DOHH2 (cell line): ENCODE measurements at regions not wholly inside any gene's neighbourhood (a gene's known extent, or its start where the extent isn't known, plus 50 kb on each side); places are given as distances from the start of the nearest gene placed in this dataset.
"Not testable (repeated sequence)": the region's sequence is repeated elsewhere in the genome, so short reads cannot be mapped to it uniquely, and the experiment has no call there.

ENCODE experiments used
- H3F3A ChIP-seq: fragments of 200-600 bp; sonication (generic), shearing (Covaris generic); 2 replicates; pipeline ENCODE4 v1.6.0; 2016; ENCODE audit warnings: antibody characterized with exemption, mild to moderate bottlenecking; ENCODE audit not compliant: control insufficient read depth, insufficient read depth
- H3K27ac ChIP-seq: fragments of 200-600 bp; sonication (generic); 2 replicates; pipeline ENCODE4 v1.5.1; 2014; ENCODE audit warnings: low read depth, mild to moderate bottlenecking, low read length, moderate library complexity
- H3K27me3 ChIP-seq: fragments of 200-600 bp; sonication (generic); 2 replicates; pipeline ENCODE4 v1.6.1; 2014; ENCODE audit warnings: mild to moderate bottlenecking, low read length, mixed read lengths; ENCODE audit not compliant: control insufficient read depth
- H3K36me3 ChIP-seq: fragments of 200-600 bp; sonication (generic); 2 replicates; pipeline ENCODE4 v1.6.1; 2014; ENCODE audit warnings: mild to moderate bottlenecking, low read length, moderate library complexity, mixed read lengths; ENCODE audit not compliant: control insufficient read depth
- H3K4me1 ChIP-seq: fragments of 200-600 bp; sonication (generic); 2 replicates; pipeline ENCODE4 v1.6.1; 2014; ENCODE audit warnings: mild to moderate bottlenecking, low read length, mixed read lengths; ENCODE audit not compliant: control insufficient read depth
- H3K4me2 ChIP-seq: fragments of 200-600 bp; sonication (generic); 2 replicates; pipeline ENCODE4 v1.6.0; 2014; ENCODE audit warnings: mild to moderate bottlenecking, low read length, moderate library complexity
- H3K4me3 ChIP-seq: fragments of 200-600 bp; sonication (generic); 2 replicates; pipeline ENCODE4 v1.5.1; 2014; ENCODE audit warnings: mild to moderate bottlenecking, low read length, mixed read lengths
- H3K79me2 ChIP-seq: fragments of 200-600 bp; sonication (generic); 2 replicates; pipeline ENCODE4 v1.6.1; 2014; ENCODE audit warnings: mild to moderate bottlenecking, low read length, mixed read lengths; ENCODE audit not compliant: control insufficient read depth
- H3K9me2 ChIP-seq: fragments of 200-600 bp; sonication (generic); replicated peaks from 2 replicates; pipeline ENCODE4 v1.6.1; 2014; ENCODE audit warnings: mild to moderate bottlenecking, low read length, mixed read lengths; ENCODE audit not compliant: control insufficient read depth
- H3K9me3 ChIP-seq: fragments of 200-600 bp; sonication (generic); 2 replicates; pipeline ENCODE4 v1.6.1; 2014; ENCODE audit warnings: antibody characterized with exemption, low read length, mixed read lengths; ENCODE audit not compliant: control insufficient read depth, insufficient read depth
- H4K20me1 ChIP-seq: fragments of 200-600 bp; sonication (generic); 2 replicates; pipeline ENCODE4 v1.6.0; 2014; ENCODE audit warnings: low read depth, mild to moderate bottlenecking, antibody characterized with exemption, low read length, moderate library complexity; ENCODE audit not compliant: control insufficient read depth, insufficient read depth
- EZH2phosphoT487 ChIP-seq: fragments of 200-600 bp; sonication (generic); IDR thresholded peaks from 2 replicates; pipeline ENCODE4 v1.6.1; 2017; ENCODE audit warnings: borderline replicate concordance, mild to moderate bottlenecking, antibody characterized with exemption, low read length, moderate library complexity, mixed read lengths
- TF ChIP-seq, protein P1 (sequence below): fragments of 200-600 bp; sonication (generic); IDR thresholded peaks from one replicate; pipeline ENCODE4 v1.5.1; 2014; ENCODE audit warnings: antibody characterized with exemption, mild to moderate bottlenecking, low read depth, low read length; ENCODE audit not compliant: poor library complexity, severe bottlenecking

GRCh38 chr4:8674311-8674885 lies 81.8 kb downstream of the CPZ start:
- Histone ChIP-seq H4K20me1 (no peaks in the 10 kb centered on the region), H3K4me2 (no peak overlapping the region), H3K79me2 (no peaks in the 10 kb centered on the region), H3K27ac (no peak overlapping the region), H3K4me3 (no peak overlapping the region), H3K27me3 (no peaks in the 10 kb centered on the region), H3K9me3 (no peaks in the 10 kb centered on the region), H3K9me2 (no peaks in the 10 kb centered on the region), H3F3A (no peaks in the 10 kb centered on the region), H3K4me1 (no peaks in the 10 kb centered on the region), H3K36me3 (no peaks in the 10 kb centered on the region)
- no peak for TF ChIP-seq EZH2phosphoT487
- TF ChIP-seq, protein P1, sequence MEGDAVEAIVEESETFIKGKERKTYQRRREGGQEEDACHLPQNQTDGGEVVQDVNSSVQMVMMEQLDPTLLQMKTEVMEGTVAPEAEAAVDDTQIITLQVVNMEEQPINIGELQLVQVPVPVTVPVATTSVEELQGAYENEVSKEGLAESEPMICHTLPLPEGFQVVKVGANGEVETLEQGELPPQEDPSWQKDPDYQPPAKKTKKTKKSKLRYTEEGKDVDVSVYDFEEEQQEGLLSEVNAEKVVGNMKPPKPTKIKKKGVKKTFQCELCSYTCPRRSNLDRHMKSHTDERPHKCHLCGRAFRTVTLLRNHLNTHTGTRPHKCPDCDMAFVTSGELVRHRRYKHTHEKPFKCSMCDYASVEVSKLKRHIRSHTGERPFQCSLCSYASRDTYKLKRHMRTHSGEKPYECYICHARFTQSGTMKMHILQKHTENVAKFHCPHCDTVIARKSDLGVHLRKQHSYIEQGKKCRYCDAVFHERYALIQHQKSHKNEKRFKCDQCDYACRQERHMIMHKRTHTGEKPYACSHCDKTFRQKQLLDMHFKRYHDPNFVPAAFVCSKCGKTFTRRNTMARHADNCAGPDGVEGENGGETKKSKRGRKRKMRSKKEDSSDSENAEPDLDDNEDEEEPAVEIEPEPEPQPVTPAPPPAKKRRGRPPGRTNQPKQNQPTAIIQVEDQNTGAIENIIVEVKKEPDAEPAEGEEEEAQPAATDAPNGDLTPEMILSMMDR: no peak

GRCh38 chr4:8673106-8673505 lies 80.5 kb downstream of the CPZ start:
- H3K79me2 ChIP-seq, H3F3A ChIP-seq, H3K9me3 ChIP-seq, H3K27me3 ChIP-seq, H3K36me3 ChIP-seq, H3K4me1 ChIP-seq, H3K9me2 ChIP-seq, H3K27ac ChIP-seq, H3K4me3 ChIP-seq, H4K20me1 ChIP-seq, H3K4me2 ChIP-seq: not testable (repeated sequence)

DNA sequence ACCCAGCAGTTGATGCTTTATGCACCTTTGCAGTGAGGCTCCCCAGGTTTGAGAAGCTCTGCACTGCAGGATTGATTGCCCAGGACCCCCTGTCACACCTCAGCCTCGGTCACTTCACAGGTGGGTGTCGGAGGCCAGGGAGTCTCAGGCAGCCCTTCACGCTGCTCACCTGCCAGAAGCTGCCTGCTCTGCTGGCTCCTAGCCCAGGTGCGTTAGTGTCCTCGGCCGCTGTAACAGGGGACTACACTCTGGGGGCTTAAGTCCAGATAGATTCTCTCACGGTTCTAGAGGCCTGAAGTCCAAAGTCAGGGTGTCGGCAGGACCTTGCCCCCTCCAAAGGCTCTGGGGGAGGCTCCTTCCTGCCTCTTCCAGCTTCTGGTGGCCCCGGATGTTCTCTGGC lies 79.9 kb downstream of the CPZ start:
- no peaks in the 10 kb centered on the region for H3K36me3 ChIP-seq
- no peak overlapping the region for H3K27ac ChIP-seq
- no peaks in the 10 kb centered on the region for H3K27me3 ChIP-seq

DNA sequence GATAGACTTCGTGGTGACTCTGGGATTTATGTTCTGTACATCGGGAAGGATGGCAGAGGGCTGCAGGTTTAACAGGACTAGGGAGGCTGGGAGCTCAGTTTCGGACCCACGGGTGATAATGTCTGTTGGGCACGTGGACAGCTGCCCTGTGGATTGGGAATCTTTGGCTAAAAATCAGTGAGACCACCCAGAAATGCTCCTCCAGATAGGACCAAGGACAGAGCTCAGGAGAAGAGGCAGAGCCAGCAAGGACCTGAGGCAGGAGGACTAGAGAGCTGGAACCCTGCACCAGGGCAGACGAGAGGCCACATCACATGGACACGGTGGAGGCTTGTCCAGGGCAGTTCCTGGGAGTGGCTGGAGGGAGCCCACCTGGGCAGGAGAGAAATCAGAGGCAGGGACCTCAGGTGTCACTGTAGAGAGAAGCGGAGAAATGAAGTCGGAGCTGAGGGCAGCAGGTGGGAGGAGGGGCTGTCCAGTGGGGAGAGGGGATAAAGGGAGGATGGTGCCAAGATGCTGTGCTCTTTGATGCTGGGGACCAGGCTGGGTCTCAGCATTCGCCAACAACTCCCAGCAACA lies 79.2 kb downstream of the CPZ start:
- Histone ChIP-seq H4K20me1 (no peaks in the 10 kb centered on the region), H3K27me3 (no peaks in the 10 kb centered on the region), H3K9me3 (no peaks in the 10 kb centered on the region), H3K27ac (no peak overlapping the region), H3K4me3 (no peak overlapping the region), H3K4me1 (no peaks in the 10 kb centered on the region), H3F3A (no peaks in the 10 kb centered on the region), H3K9me2 (no peaks in the 10 kb centered on the region), H3K36me3 (no peaks in the 10 kb centered on the region), H3K79me2 (no peaks in the 10 kb centered on the region), H3K4me2 (no peak overlapping the region)
- TF ChIP-seq EZH2phosphoT487: no peak

More for the DNA sequence above, 79.9 kb downstream of the CPZ start:
- Histone ChIP-seq H3F3A (no peaks in the 10 kb centered on the region), H3K79me2 (no peaks in the 10 kb centered on the region), H3K4me2 (no peak overlapping the region), H3K9me2 (no peaks in the 10 kb centered on the region), H3K4me3 (no peak overlapping the region), H4K20me1 (no peaks in the 10 kb centered on the region), H3K4me1 (no peaks in the 10 kb centered on the region), H3K9me3 (no peaks in the 10 kb centered on the region)
- TF ChIP-seq EZH2phosphoT487: no peak
- TF ChIP-seq, protein P1: no peak
